ENCODE measurements at regions not wholly inside any gene's neighbourhood (a gene's known extent, or its start where the extent isn't known, plus 50 kb on each side); places are given as distances from the start of the nearest gene placed in this dataset.

- Mint-ChIP-seq H3K27ac (no peak overlapping the region), H3K9me3 (peaks cover 0 to 3% (median 0%) of the 10 kb centered on the region in 3 donors), H3K4me3 (no peak overlapping the region), H3K4me1 (no peaks in the 10 kb centered on the region), H3K27me3 (no peaks in the 10 kb centered on the region), H3K36me3 (peaks cover 2% of the 10 kb centered on the region)
Observed at GRCh38 chr6:121748850-121749249, 313.4 kb downstream of the GJA1 start.

GRCh38 chr6:121755485-121755884 is 320.0 kb downstream of the GJA1 start:
- Mint-ChIP-seq H3K4me3 (no peak overlapping the region), H3K9me3 (peaks cover 0 to 4% (median 0%) of the 10 kb centered on the region in 3 donors), H3K36me3 (no peaks in the 10 kb centered on the region), H3K27me3 (no peaks in the 10 kb centered on the region), H3K4me1 (no peaks in the 10 kb centered on the region), H3K27ac (no peak overlapping the region)

- Mint-ChIP-seq H3K9me3 (peaks cover 0 to 4% (median 0%) of the 10 kb centered on the region in 3 donors), H3K36me3 (no peaks in the 10 kb centered on the region), H3K4me3 (peak overlapping the region in 1 of 4 donors; percentile 7), H3K27ac (no peak overlapping the region), H3K27me3 (no peaks in the 10 kb centered on the region), H3K4me1 (no peaks in the 10 kb centered on the region)
Observed at GRCh38 chr6:121756666-121757065, 321.2 kb downstream of the GJA1 start.

- Mint-ChIP-seq H3K4me1 (no peaks in the 10 kb centered on the region), H3K36me3 (no peaks in the 10 kb centered on the region), H3K27me3 (no peaks in the 10 kb centered on the region), H3K4me3 (no peak overlapping the region), H3K9me3 (peaks cover 0 to 2% (median 1%) of the 10 kb centered on the region in 3 donors), H3K27ac (no peak overlapping the region)
Observed at GRCh38 chr6:121759370-121759769, 323.9 kb downstream of the GJA1 start.

GRCh38 chr6:121760191-121760590 is 324.7 kb downstream of the GJA1 start:
- H3K4me3 Mint-ChIP-seq: no peak overlapping the region
- H3K27ac Mint-ChIP-seq: no peak overlapping the region
- no peaks in the 10 kb centered on the region for H3K27me3 Mint-ChIP-seq
- H3K9me3 Mint-ChIP-seq: peaks cover 1 to 4% (median 4%) of the 10 kb centered on the region in 3 donors
- no peaks in the 10 kb centered on the region for H3K36me3 Mint-ChIP-seq
- no peaks in the 10 kb centered on the region for H3K4me1 Mint-ChIP-seq

GRCh38 chr6:121760745-121761144 is 325.3 kb downstream of the GJA1 start:
- H3K36me3 Mint-ChIP-seq: no peaks in the 10 kb centered on the region
- no peak overlapping the region for H3K27ac Mint-ChIP-seq
- no peak overlapping the region for H3K4me3 Mint-ChIP-seq
- H3K9me3 Mint-ChIP-seq: peaks cover 1 to 4% (median 4%) of the 10 kb centered on the region in 3 donors
- no peaks in the 10 kb centered on the region for H3K27me3 Mint-ChIP-seq
- H3K4me1 Mint-ChIP-seq: no peaks in the 10 kb centered on the region

DNA sequence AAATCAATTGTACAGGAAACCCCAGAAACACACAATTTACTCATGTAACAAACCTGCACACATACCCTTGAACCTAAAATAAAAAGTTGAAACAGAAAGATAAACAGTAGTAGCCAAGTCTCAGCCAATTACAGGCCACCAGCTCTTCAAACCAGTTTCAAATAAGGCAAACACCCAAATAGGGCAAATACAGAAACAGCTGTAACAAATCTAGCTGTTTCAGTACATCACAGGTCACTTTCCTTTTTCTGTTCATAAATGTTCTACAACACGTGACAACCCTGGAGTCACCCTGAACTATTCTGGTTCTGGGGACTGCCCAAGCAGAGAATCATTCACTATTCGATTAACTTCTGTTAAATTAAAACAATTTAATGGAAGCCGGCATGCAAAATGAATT is 329.0 kb downstream of the GJA1 start:
- peaks cover 1% of the 10 kb centered on the region for H3K27me3 Mint-ChIP-seq
- H3K27ac Mint-ChIP-seq: no peak overlapping the region
- peaks cover 1 to 5% (median 4%) of the 10 kb centered on the region in 3 donors for H3K9me3 Mint-ChIP-seq
- no peak overlapping the region for H3K4me3 Mint-ChIP-seq
- no peaks in the 10 kb centered on the region for H3K36me3 Mint-ChIP-seq
- no peaks in the 10 kb centered on the region for H3K4me1 Mint-ChIP-seq

- Mint-ChIP-seq H3K9me3 (peaks cover 1 to 5% (median 4%) of the 10 kb centered on the region in 3 donors), H3K4me3 (no peak overlapping the region), H3K27ac (no peak overlapping the region), H3K27me3 (peaks cover 1% of the 10 kb centered on the region), H3K36me3 (no peaks in the 10 kb centered on the region), H3K4me1 (no peaks in the 10 kb centered on the region)
Observed at GRCh38 chr6:121765060-121765459, 329.6 kb downstream of the GJA1 start.

DNA sequence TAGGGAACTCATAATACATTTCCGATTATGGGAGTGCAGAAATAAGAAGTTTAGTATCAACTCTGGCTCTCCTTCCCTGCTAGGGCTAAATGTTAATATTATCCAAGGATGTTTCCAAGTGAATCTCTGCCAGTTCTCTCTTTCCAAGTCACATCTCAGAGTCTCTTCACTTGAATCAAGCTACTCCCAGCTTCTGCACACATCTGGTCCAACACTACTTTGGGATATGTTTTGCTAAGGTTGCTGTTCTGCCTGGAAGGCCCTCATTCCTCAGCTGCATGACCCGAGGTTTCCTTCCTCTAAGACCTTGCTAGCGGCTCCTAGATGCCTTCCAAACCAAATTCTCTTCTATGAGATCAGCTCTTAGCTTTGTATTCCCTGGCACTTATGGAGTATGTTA is 331.8 kb downstream of the GJA1 start:
- H3K27ac Mint-ChIP-seq: peak overlapping the region in 1 of 3 donors; percentile 9
- no peaks in the 10 kb centered on the region for H3K36me3 Mint-ChIP-seq
- no peak overlapping the region for H3K4me3 Mint-ChIP-seq
- no peaks in the 10 kb centered on the region for H3K4me1 Mint-ChIP-seq
- H3K27me3 Mint-ChIP-seq: peaks cover 1% of the 10 kb centered on the region
- peaks cover 0 to 5% (median 4%) of the 10 kb centered on the region in 3 donors for H3K9me3 Mint-ChIP-seq

GRCh38 chr6:121770943-121771342 is 335.5 kb downstream of the GJA1 start:
- Mint-ChIP-seq H3K27me3 (peaks cover 1% of the 10 kb centered on the region), H3K27ac (no peak overlapping the region), H3K9me3 (peaks cover 0 to 1% (median 0%) of the 10 kb centered on the region in 3 donors), H3K36me3 (no peaks in the 10 kb centered on the region), H3K4me1 (no peaks in the 10 kb centered on the region), H3K4me3 (no peak overlapping the region)

DNA sequence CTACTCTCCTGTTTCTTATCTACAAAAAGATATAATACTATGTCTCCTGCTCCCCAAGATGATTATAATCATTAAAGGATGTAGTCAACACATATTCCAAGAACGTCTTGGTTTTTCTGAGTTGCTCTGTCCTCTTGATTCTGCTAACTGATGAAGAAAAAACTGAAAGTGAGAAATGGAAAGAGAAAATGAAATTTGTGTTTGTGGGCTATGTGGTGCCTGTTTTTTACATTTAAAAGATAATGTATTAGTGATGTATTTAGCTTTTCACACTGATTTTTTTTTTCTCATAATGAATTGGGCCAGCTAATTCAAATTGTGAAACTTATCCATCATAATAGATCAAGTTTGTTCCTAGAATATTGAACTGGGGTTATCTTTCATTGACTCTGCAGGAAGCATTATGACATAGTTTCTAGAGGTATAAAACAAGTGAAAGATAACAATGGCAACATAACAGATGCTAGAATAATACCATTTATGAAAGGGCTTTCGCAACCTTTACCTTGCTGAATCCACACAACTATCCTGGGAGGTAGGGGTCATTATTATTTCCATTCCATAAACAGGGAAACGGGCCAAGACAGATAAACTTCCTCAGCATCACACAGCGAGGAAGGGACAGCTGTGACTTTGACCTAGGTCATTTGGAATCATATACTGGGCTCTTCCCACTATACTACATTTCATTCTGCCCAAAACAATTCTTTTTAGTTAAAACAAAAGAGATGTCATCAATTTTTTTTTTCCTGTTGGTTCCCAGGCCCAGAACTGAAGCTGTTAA is 336.7 kb downstream of the GJA1 start:
- no peaks in the 10 kb centered on the region for H3K4me1 Mint-ChIP-seq
- H3K36me3 Mint-ChIP-seq: no peaks in the 10 kb centered on the region
- H3K9me3 Mint-ChIP-seq: peaks cover 0 to 1% (median 0%) of the 10 kb centered on the region in 3 donors
- H3K27me3 Mint-ChIP-seq: peaks cover 1% of the 10 kb centered on the region
- H3K4me3 Mint-ChIP-seq: no peak overlapping the region
- H3K27ac Mint-ChIP-seq: no peak overlapping the region

- Mint-ChIP-seq H3K4me1 (no peaks in the 10 kb centered on the region), H3K27ac (no peak overlapping the region), H3K27me3 (no peaks in the 10 kb centered on the region), H3K4me3 (no peak overlapping the region), H3K36me3 (no peaks in the 10 kb centered on the region), H3K9me3 (peaks cover 0 to 11% (median 0%) of the 10 kb centered on the region in 3 donors)
Observed at GRCh38 chr6:121776054-121776453, 340.6 kb downstream of the GJA1 start.

- Mint-ChIP-seq H3K27ac (no peak overlapping the region), H3K27me3 (no peaks in the 10 kb centered on the region), H3K36me3 (no peaks in the 10 kb centered on the region), H3K9me3 (peaks cover 1 to 11% (median 5%) of the 10 kb centered on the region in 3 donors), H3K4me3 (no peak overlapping the region), H3K4me1 (peaks cover 0 to 1% (median 0%) of the 10 kb centered on the region in 3 donors)
Observed at GRCh38 chr6:121780325-121781321, 345.2 kb downstream of the GJA1 start.

GRCh38 chr6:121791396-121792315 is 356.2 kb downstream of the GJA1 start:
- H3K27me3 Mint-ChIP-seq: peaks cover 2% of the 10 kb centered on the region
- H3K9me3 Mint-ChIP-seq: peaks cover 0 to 6% (median 0%) of the 10 kb centered on the region in 3 donors
- H3K27ac Mint-ChIP-seq: no peak overlapping the region
- H3K36me3 Mint-ChIP-seq: peaks cover 1% of the 10 kb centered on the region
- no peak overlapping the region for H3K4me3 Mint-ChIP-seq
- no peaks in the 10 kb centered on the region for H3K4me1 Mint-ChIP-seq
